ENCODE measurements at regions not wholly inside any gene's neighbourhood (a gene's known extent, or its start where the extent isn't known, plus 50 kb on each side); places are given as distances from the start of the nearest gene placed in this dataset.

- TF ChIP-seq, protein P1, sequence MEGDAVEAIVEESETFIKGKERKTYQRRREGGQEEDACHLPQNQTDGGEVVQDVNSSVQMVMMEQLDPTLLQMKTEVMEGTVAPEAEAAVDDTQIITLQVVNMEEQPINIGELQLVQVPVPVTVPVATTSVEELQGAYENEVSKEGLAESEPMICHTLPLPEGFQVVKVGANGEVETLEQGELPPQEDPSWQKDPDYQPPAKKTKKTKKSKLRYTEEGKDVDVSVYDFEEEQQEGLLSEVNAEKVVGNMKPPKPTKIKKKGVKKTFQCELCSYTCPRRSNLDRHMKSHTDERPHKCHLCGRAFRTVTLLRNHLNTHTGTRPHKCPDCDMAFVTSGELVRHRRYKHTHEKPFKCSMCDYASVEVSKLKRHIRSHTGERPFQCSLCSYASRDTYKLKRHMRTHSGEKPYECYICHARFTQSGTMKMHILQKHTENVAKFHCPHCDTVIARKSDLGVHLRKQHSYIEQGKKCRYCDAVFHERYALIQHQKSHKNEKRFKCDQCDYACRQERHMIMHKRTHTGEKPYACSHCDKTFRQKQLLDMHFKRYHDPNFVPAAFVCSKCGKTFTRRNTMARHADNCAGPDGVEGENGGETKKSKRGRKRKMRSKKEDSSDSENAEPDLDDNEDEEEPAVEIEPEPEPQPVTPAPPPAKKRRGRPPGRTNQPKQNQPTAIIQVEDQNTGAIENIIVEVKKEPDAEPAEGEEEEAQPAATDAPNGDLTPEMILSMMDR (conservative IDR thresholded peaks at IDR 0.05) = no peak
Observed at GRCh38 chr12:17348311-17348710, 741.7 kb downstream of the RERGL start.

GRCh38 chr12:17344649-17345048, 738.7 kb upstream of the LMO3 start:
- H3K36me3 Mint-ChIP-seq (ENCODE audit: low read depth) = no peaks in the 10 kb centered on the region
- H3K4me1 Mint-ChIP-seq = peaks cover 8% of the 10 kb centered on the region
- no peak overlapping the region for H3K27ac Mint-ChIP-seq (ENCODE audit: unreplicated experiment)
- TF ChIP-seq, protein P1 (conservative IDR thresholded peaks at IDR 0.05) = no peak
- no peak for DNase-seq (ENCODE audit: low read depth, low spot score)
- H3K27me3 Mint-ChIP-seq (ENCODE audit: low read depth) = no peaks in the 10 kb centered on the region
- peaks cover 7% of the 10 kb centered on the region for H3K9me3 Mint-ChIP-seq
- H3K4me3 Mint-ChIP-seq = no peak overlapping the region

More at GRCh38 chr12:17348311-17348710, 741.7 kb downstream of the RERGL start:
- Mint-ChIP-seq H3K4me1 (peaks cover 8% of the 10 kb centered on the region), H3K9me3 (peaks cover 7% of the 10 kb centered on the region), H3K4me3 (no peak overlapping the region), H3K36me3 (ENCODE audit: low read depth) (no peaks in the 10 kb centered on the region), H3K27me3 (ENCODE audit: low read depth) (no peaks in the 10 kb centered on the region), H3K27ac (ENCODE audit: unreplicated experiment) (no peak overlapping the region)
- DNase-seq (ENCODE audit: low read depth, low spot score) = no peak

GRCh38 chr12:17342381-17342961, 736.5 kb upstream of the LMO3 start:
- H3K27me3 Mint-ChIP-seq (ENCODE audit: low read depth) = no peaks in the 10 kb centered on the region
- DNase-seq (ENCODE audit: low read depth, low spot score) = no peak
- H3K9me3 Mint-ChIP-seq = peaks cover 9% of the 10 kb centered on the region
- no peaks in the 10 kb centered on the region for H3K36me3 Mint-ChIP-seq (ENCODE audit: low read depth)
- TF ChIP-seq, protein P1 (conservative IDR thresholded peaks at IDR 0.05) = no peak
- H3K4me1 Mint-ChIP-seq = peaks cover 8% of the 10 kb centered on the region
- no peak overlapping the region for H3K27ac Mint-ChIP-seq (ENCODE audit: unreplicated experiment)
- H3K4me3 Mint-ChIP-seq = no peak overlapping the region

DNA sequence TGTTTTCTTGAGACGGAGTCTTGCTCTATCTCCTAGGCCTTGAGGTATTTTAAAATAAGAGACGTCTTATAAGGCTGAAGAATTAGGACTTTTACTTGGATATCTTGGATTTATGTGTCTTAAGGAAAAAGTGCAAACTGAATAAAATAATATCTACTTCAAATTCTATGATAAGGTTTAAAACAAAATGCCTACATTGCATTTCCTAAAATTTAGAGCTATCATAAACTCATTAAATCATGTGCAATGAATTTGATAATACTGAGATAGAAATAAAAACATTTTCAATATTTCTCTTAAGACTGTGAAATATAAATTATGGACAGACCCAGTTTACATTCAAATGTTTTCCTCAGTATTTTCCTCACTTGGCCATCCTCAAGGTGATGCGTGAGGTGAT, 729.5 kb upstream of the LMO3 start:
- H3K9me3 Mint-ChIP-seq = peaks cover 9% of the 10 kb centered on the region
- H3K27ac Mint-ChIP-seq (ENCODE audit: unreplicated experiment) = no peak overlapping the region
- no peak overlapping the region for H3K4me3 Mint-ChIP-seq
- TF ChIP-seq, protein P1 (conservative IDR thresholded peaks at IDR 0.05) = no peak
- no peaks in the 10 kb centered on the region for H3K27me3 Mint-ChIP-seq (ENCODE audit: low read depth)
- DNase-seq (ENCODE audit: low read depth, low spot score) = no peak
- H3K4me1 Mint-ChIP-seq = no peaks in the 10 kb centered on the region
- H3K36me3 Mint-ChIP-seq (ENCODE audit: low read depth) = no peaks in the 10 kb centered on the region

- TF ChIP-seq, protein P1 (conservative IDR thresholded peaks at IDR 0.05) = no peak
- Mint-ChIP-seq H3K4me1 (no peaks in the 10 kb centered on the region), H3K27me3 (ENCODE audit: low read depth) (no peaks in the 10 kb centered on the region), H3K36me3 (ENCODE audit: low read depth) (no peaks in the 10 kb centered on the region), H3K4me3 (no peak overlapping the region), H3K27ac (ENCODE audit: unreplicated experiment) (no peak overlapping the region), H3K9me3 (peaks cover 9% of the 10 kb centered on the region)
- no peak for DNase-seq (ENCODE audit: low read depth, low spot score)
Observed at GRCh38 chr12:17334784-17335183, 728.8 kb upstream of the LMO3 start.
